Glutamatergic neuron (in vitro differentiated cells): ENCODE measurements at regions not wholly inside any gene's neighbourhood (a gene's known extent, or its start where the extent isn't known, plus 50 kb on each side); places are given as distances from the start of the nearest gene placed in this dataset.
A peak's percentile ranks its signal among the peaks of the same experiment; 100 is the strongest.
"Not testable (repeated sequence)": the region's sequence is repeated elsewhere in the genome, so short reads cannot be mapped to it uniquely, and the experiment has no call there.

Source experiments
- DNase-seq: peaks from one replicate; pipeline ENCODE4 v3.0.0; 2022
- H3K27ac Mint-ChIP-seq: one replicate; pipeline ENCODE4 v1.8.0; 2020; ENCODE audit warnings: mild to moderate bottlenecking, mixed read lengths, inconsistent platforms; ENCODE audit not compliant: unreplicated experiment
- H3K27me3 Mint-ChIP-seq: one replicate; pipeline ENCODE4 v1.8.0; 2020; ENCODE audit warnings: mild to moderate bottlenecking, moderate library complexity, mixed read lengths, inconsistent platforms; ENCODE audit not compliant: unreplicated experiment
- H3K36me3 Mint-ChIP-seq: one replicate; pipeline ENCODE4 v1.8.0; 2020; ENCODE audit warnings: mild to moderate bottlenecking, mixed read lengths, inconsistent platforms; ENCODE audit not compliant: unreplicated experiment
- H3K4me1 Mint-ChIP-seq: one replicate; pipeline ENCODE4 v1.8.0; 2020; ENCODE audit warnings: mild to moderate bottlenecking, low read depth, mixed read lengths, inconsistent platforms; ENCODE audit not compliant: unreplicated experiment
- H3K4me3 Mint-ChIP-seq: one replicate; pipeline ENCODE4 v1.8.0; 2020; ENCODE audit warnings: mild to moderate bottlenecking, mixed read lengths, inconsistent platforms; ENCODE audit not compliant: unreplicated experiment
- H3K9me3 Mint-ChIP-seq: one replicate; pipeline ENCODE4 v1.8.0; 2020; ENCODE audit warnings: mild to moderate bottlenecking, moderate library complexity, mixed read lengths, inconsistent platforms; ENCODE audit not compliant: unreplicated experiment
- CTCF ChIP-seq: fragments of 200-600 bp; sonication (generic); IDR thresholded peaks from one replicate; pipeline ENCODE4 v1.5.0; 2021; ENCODE audit not compliant: partially characterized antibody, unreplicated experiment

GRCh38 chr6:8852332-8852731 is 417.0 kb upstream of the SLC35B3 start:
- TF ChIP-seq CTCF, result no peak
- H3K27me3 Mint-ChIP-seq, result peaks cover 3% of the 10 kb centered on the region
- H3K9me3 Mint-ChIP-seq, result no peaks in the 10 kb centered on the region
- H3K36me3 Mint-ChIP-seq, result no peaks in the 10 kb centered on the region
- no peak overlapping the region for H3K27ac Mint-ChIP-seq
- peaks cover 12% of the 10 kb centered on the region for H3K4me1 Mint-ChIP-seq
- H3K4me3 Mint-ChIP-seq, result no peak overlapping the region
- DNase-seq, result no peak

- H3K4me3 Mint-ChIP-seq, H3K27me3 Mint-ChIP-seq, H3K27ac Mint-ChIP-seq, H3K36me3 Mint-ChIP-seq, H3K9me3 Mint-ChIP-seq, DNase-seq: not testable (repeated sequence)
- H3K4me1 Mint-ChIP-seq, result peaks cover 11% of the 10 kb centered on the region
These were observed 411.3 kb upstream of the SLC35B3 start for GRCh38 chr6:8846680-8847079.

- Mint-ChIP-seq H3K27ac (peak overlapping the region; percentile 88), H3K9me3 (peaks cover 5% of the 10 kb centered on the region), H3K4me1 (peaks cover 11% of the 10 kb centered on the region), H3K36me3 (no peaks in the 10 kb centered on the region), H3K4me3 (peak overlapping the region; percentile 58), H3K27me3 (peaks cover 3% of the 10 kb centered on the region)
- DNase-seq, result peak; percentile 25
- TF ChIP-seq CTCF, result no peak
These were observed 410.3 kb upstream of the SLC35B3 start for GRCh38 chr6:8845690-8846089.

- peak overlapping the region; percentile 88 for H3K27ac Mint-ChIP-seq
- H3K4me1 Mint-ChIP-seq, result peaks cover 11% of the 10 kb centered on the region
- no peak overlapping the region for H3K4me3 Mint-ChIP-seq
- peaks cover 3% of the 10 kb centered on the region for H3K27me3 Mint-ChIP-seq
- no peaks in the 10 kb centered on the region for H3K36me3 Mint-ChIP-seq
- H3K9me3 Mint-ChIP-seq, result peaks cover 5% of the 10 kb centered on the region
- no peak for DNase-seq
- no peak for TF ChIP-seq CTCF
These were observed 409.6 kb upstream of the SLC35B3 start for GRCh38 chr6:8844968-8845367.

- Mint-ChIP-seq H3K27ac (no peak overlapping the region), H3K27me3 (no peaks in the 10 kb centered on the region), H3K4me3 (no peak overlapping the region), H3K9me3 (no peaks in the 10 kb centered on the region), H3K4me1 (no peaks in the 10 kb centered on the region), H3K36me3 (no peaks in the 10 kb centered on the region)
- no peak for TF ChIP-seq CTCF
- no peak for DNase-seq
These were observed 404.3 kb upstream of the SLC35B3 start for GRCh38 chr6:8839626-8840025.

- Mint-ChIP-seq H3K4me3 (no peak overlapping the region), H3K27ac (no peak overlapping the region), H3K9me3 (no peaks in the 10 kb centered on the region), H3K27me3 (no peaks in the 10 kb centered on the region), H3K36me3 (no peaks in the 10 kb centered on the region), H3K4me1 (no peaks in the 10 kb centered on the region)
- no peak for DNase-seq
- no peak for TF ChIP-seq CTCF
These were observed 402.0 kb upstream of the SLC35B3 start for GRCh38 chr6:8837343-8837742.

GRCh38 chr6:8832695-8833094 is 397.4 kb upstream of the SLC35B3 start:
- H3K4me3 Mint-ChIP-seq, H3K4me1 Mint-ChIP-seq, DNase-seq, H3K9me3 Mint-ChIP-seq, H3K27me3 Mint-ChIP-seq, H3K36me3 Mint-ChIP-seq, H3K27ac Mint-ChIP-seq: not testable (repeated sequence)
